IPS-15b (cell line): ENCODE measurements at regions not wholly inside any gene's neighbourhood (a gene's known extent, or its start where the extent isn't known, plus 50 kb on each side); places are given as distances from the start of the nearest gene placed in this dataset.

Experiments
- H3K27me3 ChIP-seq: one replicate; pipeline ENCODE4 v1.6.1; 2013; ENCODE audit warnings: low read length; ENCODE audit not compliant: control insufficient read depth, insufficient read depth
- H3K36me3 ChIP-seq: one replicate; pipeline ENCODE4 v1.6.1; 2013; ENCODE audit warnings: low read length; ENCODE audit not compliant: control insufficient read depth, insufficient read depth
- H3K4me1 ChIP-seq: one replicate; pipeline ENCODE4 v1.6.1; 2013; ENCODE audit warnings: mild to moderate bottlenecking, low read length; ENCODE audit not compliant: control insufficient read depth, insufficient read depth
- H3K4me3 ChIP-seq: one replicate; pipeline ENCODE4 v1.5.1; 2013; ENCODE audit warnings: low read depth, low read length
- H3K9ac ChIP-seq: one replicate; pipeline ENCODE4 v1.6.1; 2013; ENCODE audit warnings: low read depth, mild to moderate bottlenecking, low read length
- H3K9me3 ChIP-seq: one replicate; pipeline ENCODE4 v1.6.1; 2013; ENCODE audit warnings: mild to moderate bottlenecking, low read length; ENCODE audit not compliant: control insufficient read depth, insufficient read depth

- Histone ChIP-seq H3K27me3 (no peaks in the 10 kb centered on the region), H3K9me3 (no peaks in the 10 kb centered on the region), H3K36me3 (no peaks in the 10 kb centered on the region), H3K9ac (no peak overlapping the region), H3K4me3 (no peak overlapping the region), H3K4me1 (no peaks in the 10 kb centered on the region)
Observed at GRCh38 chr21:35855484-35855883, 204.8 kb downstream of the SETD4 start.

GRCh38 chr21:35854281-35854680 is 206.0 kb downstream of the SETD4 start:
- Histone ChIP-seq H3K27me3 (no peaks in the 10 kb centered on the region), H3K9me3 (no peaks in the 10 kb centered on the region), H3K9ac (no peak overlapping the region), H3K36me3 (no peaks in the 10 kb centered on the region), H3K4me3 (no peak overlapping the region), H3K4me1 (no peaks in the 10 kb centered on the region)

DNA sequence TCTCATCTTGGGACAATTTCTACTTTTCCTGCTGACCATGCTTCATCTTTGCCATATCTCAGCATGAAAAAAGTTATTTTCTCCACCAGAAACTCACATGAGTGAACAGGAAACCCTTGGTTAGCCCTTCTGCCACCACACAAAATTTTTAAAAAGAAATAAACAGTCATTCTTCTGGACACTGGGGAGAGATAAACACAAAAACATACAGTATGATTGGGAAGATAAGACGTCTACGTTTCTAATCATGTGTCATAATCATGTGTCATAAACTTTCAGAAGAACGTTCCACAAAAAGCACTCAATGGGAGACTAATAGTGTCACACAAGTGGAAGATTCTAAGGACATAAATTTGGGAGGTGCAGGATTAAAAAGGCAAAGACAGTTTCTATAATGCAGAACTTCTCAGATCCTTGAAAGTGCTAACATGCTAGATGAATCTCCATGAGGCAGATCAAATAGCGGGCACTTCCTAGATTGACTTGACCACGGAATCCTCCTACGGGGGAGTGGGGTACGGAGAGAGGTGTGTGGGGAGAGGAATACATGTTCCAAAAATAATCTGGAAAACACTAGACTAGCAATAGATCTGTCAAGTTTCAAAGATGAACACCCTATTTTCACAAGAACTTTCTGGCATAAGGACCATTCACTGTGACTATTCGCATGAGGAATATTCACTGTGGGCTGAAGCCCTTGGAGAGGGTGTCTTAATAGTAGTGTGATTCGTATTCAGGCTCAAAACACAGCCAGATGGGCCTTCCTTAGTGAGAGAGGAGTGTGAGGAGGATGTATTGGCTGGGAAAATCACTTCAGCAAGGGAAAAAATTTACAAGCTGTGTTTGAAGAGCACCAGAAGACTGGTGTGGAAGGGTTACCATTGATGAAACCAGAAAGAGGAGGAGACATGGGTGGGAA is 206.7 kb downstream of the SETD4 start:
- Histone ChIP-seq H3K4me1 (no peaks in the 10 kb centered on the region), H3K9ac (no peak overlapping the region), H3K27me3 (no peaks in the 10 kb centered on the region), H3K4me3 (no peak overlapping the region), H3K36me3 (no peaks in the 10 kb centered on the region), H3K9me3 (no peaks in the 10 kb centered on the region)

DNA sequence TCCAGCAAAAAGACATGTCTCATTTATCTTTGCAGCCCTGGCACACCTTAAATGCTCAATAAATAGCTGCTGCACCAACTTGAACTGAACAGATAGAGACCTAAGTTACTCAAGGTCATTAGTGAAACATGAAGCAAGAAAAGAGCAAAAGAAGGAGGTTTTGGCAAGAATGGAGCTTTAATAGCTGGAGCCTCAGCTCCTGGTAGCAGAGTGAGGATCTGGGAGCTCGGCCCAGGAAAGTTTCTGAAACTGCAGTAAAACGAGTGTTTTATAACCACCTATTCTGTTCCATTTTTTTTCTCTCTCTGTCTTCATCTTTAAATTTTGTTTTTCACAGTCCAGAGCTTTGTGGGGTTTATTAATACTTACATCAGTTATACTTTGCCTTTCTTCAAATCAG is 207.5 kb downstream of the SETD4 start:
- H3K9me3 ChIP-seq: no peaks in the 10 kb centered on the region
- H3K4me1 ChIP-seq: no peaks in the 10 kb centered on the region
- no peak overlapping the region for H3K4me3 ChIP-seq
- no peak overlapping the region for H3K9ac ChIP-seq
- H3K27me3 ChIP-seq: no peaks in the 10 kb centered on the region
- no peaks in the 10 kb centered on the region for H3K36me3 ChIP-seq

- Histone ChIP-seq H3K27me3 (no peaks in the 10 kb centered on the region), H3K4me3 (no peak overlapping the region), H3K4me1 (no peaks in the 10 kb centered on the region), H3K36me3 (no peaks in the 10 kb centered on the region), H3K9me3 (no peaks in the 10 kb centered on the region), H3K9ac (no peak overlapping the region)
Observed at GRCh38 chr21:35850542-35851103, 209.7 kb downstream of the SETD4 start.

GRCh38 chr21:35850029-35850428 is 210.3 kb downstream of the SETD4 start:
- Histone ChIP-seq H3K36me3 (no peaks in the 10 kb centered on the region), H3K27me3 (no peaks in the 10 kb centered on the region), H3K4me1 (no peaks in the 10 kb centered on the region), H3K4me3 (no peak overlapping the region), H3K9me3 (no peaks in the 10 kb centered on the region), H3K9ac (no peak overlapping the region)

DNA sequence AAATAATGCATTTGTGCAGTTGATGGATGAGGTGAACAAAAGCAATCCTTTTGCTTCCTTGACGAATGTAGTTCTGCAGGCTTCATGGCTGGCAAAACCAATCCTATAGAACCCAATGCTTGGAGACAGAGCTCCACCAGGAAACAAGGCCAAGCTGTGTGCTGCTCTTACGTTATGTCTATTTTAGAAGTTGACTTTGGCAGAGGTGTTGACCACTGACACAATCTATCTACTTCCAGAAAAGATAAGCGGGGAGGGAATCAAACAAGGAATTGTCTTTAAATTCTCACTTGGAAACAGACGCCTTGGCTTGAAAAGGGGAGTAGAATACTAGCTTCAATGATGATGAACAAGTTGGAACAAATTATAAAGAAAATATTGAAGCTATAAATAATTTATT is 211.2 kb downstream of the SETD4 start:
- Histone ChIP-seq H3K9me3 (no peaks in the 10 kb centered on the region), H3K4me1 (no peaks in the 10 kb centered on the region), H3K9ac (no peak overlapping the region), H3K4me3 (no peak overlapping the region), H3K36me3 (no peaks in the 10 kb centered on the region), H3K27me3 (no peaks in the 10 kb centered on the region)

DNA sequence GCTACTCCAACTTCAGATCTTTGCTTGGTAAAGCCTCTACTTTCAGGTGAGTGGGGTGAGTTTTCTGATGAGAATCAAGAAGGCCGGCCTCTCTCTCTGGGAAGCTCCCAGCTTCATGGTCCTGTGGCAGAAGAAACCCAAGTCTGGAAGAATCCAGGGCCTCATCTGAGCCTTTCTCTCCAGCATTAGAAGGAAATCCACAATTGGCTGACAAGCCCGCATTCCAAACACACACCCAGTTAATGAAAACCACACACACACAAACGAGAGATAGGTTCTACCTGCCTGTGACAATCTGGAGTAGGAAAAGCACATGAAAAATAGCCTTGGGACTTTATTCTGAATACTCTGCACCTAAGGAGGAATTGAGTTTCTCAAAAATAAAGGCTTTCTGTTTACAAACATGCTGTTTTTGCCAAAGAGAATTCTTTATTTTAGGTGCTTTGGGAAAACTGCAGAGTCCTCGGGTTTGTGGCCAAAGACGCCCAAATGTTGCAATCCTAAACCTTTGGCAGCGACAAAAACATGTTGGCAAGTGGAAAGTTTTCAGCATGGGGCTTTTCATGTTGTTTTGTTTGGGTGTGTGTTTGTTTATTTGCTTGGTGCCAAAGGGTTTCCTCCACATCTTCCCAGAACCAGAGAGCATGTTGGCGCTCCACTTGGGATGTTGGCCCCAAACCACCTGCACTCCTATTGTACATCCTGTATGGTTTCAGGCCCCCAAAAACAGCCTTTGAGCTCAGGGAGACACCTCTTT is 216.2 kb downstream of the SETD4 start:
- no peaks in the 10 kb centered on the region for H3K36me3 ChIP-seq
- no peaks in the 10 kb centered on the region for H3K27me3 ChIP-seq
- no peaks in the 10 kb centered on the region for H3K4me1 ChIP-seq
- H3K9ac ChIP-seq: no peak overlapping the region
- H3K4me3 ChIP-seq: no peak overlapping the region
- no peaks in the 10 kb centered on the region for H3K9me3 ChIP-seq

DNA sequence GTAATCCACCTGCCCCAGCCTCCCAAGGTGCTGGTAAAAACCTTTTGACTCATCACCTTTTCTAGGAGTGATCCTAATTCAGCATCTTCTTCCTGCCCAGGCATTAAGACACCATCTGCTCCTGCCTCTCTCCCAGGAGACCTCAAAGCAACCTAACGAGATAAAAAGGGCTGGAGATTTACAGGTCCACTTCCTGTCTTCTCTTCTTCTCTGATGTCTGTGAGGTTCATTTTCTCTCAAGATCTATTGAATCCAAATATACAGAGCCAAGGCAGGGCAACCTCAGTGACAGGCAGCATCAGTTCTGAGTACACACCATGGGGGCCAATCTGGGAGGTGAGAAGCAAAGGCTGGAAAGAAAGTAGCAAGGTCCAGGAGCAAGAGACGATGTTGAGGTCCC is 219.4 kb downstream of the SETD4 start:
- Histone ChIP-seq H3K9ac (no peak overlapping the region), H3K4me1 (no peaks in the 10 kb centered on the region), H3K36me3 (no peaks in the 10 kb centered on the region), H3K27me3 (no peaks in the 10 kb centered on the region), H3K9me3 (no peaks in the 10 kb centered on the region), H3K4me3 (no peak overlapping the region)

DNA sequence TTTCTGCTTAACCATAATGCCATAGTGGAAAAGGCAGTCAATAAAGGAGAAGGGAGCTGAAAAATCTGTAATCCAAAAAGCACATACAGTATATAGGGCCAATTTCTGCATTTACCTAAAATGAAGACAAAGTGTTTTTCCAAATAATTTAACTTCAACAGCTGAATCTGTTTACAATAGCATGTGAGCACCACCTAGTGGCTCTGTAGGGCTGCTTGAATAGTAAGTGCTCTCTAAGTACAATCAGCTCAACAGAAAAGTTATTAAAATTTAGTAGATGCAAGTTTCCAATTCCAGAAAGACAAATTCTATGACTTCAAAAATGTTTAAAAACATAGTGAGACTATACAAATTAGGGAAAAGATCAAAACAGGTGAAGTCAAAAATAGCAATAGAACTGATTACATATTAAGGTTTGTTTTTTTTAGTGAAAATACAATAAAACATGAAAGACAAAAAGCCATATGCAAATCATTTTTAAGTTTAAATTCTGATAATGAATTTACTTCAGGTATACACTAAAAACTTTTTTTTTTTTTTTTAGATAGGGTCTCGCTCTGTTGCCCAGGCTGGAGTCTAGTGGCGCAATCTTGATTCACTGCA is 220.0 kb downstream of the SETD4 start:
- Histone ChIP-seq H3K9ac (no peak overlapping the region), H3K27me3 (no peaks in the 10 kb centered on the region), H3K4me1 (no peaks in the 10 kb centered on the region), H3K4me3 (no peak overlapping the region), H3K36me3 (no peaks in the 10 kb centered on the region), H3K9me3 (no peaks in the 10 kb centered on the region)

DNA sequence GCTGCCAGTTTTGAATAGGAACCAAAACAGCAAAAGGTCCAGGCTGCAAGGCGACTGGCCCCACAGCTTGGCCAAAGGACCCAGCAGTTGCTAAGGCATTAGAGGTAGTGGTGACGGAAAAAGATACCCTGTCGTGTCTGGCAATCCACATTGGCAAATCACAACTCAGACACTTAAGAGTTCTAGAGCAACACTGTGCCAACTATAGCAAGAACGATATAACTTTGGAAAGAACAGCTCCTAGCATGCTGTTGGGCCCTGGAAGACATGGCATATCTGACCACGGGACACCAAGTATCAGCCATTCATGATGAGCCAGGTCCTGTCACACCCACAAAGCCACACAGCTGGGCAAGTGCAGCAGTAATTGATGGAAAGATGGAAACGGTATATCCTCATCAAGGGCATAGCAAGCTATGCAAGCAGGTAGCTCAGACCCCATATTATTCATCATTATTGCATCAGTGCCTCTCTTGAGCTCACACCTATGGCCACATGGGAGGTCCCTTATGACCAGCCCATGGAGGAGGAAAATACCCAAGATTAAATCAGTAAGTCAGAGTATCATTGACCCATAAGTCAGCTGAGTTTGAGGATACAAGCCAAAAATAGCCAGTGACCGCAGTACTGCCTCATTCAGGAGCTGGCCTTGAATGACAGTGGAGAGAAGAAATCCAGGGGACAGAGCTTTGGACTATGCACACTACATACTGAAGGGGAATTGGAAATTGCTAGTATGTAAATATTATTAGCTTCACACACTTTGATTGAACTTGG is 221.2 kb downstream of the SETD4 start:
- no peaks in the 10 kb centered on the region for H3K4me1 ChIP-seq
- no peaks in the 10 kb centered on the region for H3K27me3 ChIP-seq
- H3K4me3 ChIP-seq: no peak overlapping the region
- H3K9ac ChIP-seq: no peak overlapping the region
- H3K36me3 ChIP-seq: no peaks in the 10 kb centered on the region
- no peaks in the 10 kb centered on the region for H3K9me3 ChIP-seq
